ENCODE measurements at regions not wholly inside any gene's neighbourhood (a gene's known extent, or its start where the extent isn't known, plus 50 kb on each side); places are given as distances from the start of the nearest gene placed in this dataset.

DNA sequence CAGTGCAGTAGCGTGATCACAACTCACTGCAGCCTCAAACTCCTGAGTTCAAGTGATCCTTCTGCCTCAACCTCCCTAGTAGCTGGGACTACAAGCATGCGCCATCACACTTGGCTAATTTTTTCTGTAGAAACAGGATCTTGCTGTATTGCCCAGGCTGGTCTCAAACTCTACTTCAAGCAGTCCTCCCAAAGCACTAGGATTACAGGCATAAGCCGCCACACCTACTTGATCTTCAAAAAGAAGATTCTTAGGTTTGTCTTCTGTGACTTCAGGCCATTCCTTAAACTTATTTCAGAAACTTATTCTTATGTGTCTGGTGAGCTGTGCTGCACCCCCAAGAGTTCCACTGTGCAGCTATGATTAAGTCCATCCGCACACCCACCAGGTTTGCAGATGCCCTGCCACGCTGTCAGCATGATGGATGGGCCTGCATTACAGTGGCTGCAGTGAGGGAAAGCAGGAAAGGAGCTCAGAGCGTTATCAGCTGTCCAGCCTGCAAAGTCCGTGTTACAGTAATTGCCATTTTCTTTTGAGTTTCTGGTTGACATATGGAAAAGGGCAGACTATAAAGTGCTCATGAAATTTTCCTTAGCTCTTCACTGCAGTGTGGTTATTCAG is 146.6 kb downstream of the AASDH start:
- no peak for DNase-seq

DNA sequence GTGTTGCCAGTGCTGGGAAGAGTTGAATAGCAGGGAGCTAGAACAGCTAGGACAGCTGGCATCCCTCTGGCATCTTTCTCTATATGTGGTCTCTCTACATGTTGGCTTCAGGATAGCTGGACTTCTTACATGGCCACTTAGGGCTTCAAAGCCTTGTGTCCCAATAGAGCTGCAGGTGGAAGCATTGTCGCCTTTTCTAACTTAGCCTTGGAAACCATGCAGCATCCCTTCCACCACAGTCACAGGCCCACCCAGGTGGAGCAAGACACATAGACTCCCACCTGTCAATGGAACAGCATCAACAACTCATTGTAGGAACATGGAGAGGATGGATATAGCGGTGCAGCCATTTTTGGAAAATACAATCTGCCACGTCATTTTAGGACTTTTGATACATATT is 149.0 kb downstream of the AASDH start:
- no peak for DNase-seq

DNA sequence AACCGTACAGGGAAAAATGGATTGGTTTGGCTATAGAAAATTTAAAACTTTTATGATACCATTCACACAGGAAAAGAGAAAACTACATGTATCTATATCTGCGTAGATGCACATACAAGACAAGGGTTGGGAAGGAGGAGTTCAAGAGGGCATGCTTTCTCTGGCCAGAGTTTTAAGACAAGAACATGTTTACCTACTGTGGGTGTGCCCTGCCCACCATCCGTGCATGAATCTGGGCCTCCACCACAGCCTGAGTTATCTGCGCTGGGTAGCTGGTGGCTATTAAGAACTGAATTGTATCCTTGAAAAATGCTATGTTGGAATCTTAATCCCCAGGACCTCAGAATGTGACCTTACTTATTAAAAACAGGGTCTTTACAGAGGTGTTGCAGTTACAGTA is 151.6 kb downstream of the AASDH start:
- no peak for DNase-seq

DNA sequence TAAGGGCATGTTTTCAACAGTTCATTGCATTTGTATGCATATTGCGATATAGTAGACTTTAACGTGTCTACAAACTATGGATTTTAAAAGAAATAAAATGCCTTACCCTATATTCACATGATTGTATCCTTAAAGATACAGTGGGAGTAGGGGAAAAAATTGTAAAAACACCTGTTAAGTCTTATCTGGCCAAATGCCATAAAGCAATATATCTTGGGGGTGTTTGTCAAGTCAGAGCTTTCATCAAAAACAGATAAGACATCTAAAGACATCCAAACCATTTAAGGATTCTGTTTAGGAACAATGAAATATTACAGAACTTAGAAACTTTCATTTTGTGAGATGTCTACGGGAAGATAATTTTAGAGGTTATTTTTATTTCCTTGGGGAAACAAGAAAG is 152.3 kb downstream of the AASDH start:
- no peak for DNase-seq

DNA sequence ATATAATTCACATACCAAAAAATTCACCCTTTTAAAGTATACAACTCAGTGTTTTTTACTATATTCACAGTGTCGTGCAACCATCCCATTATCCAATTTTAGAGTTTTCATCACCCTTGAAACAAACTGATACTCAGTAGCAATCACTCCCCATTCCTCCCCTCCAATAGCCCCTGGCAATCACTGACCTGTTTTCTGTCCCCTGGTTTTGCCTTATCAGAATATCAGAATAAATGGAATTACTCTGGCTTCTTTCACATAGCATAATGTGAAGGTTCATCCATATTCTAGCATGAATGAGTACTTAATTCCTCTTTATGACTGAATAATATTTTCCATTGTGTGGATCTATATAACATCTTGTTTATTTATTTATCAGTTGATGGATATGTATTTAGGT is 153.2 kb downstream of the AASDH start:
- no peak for DNase-seq

DNA sequence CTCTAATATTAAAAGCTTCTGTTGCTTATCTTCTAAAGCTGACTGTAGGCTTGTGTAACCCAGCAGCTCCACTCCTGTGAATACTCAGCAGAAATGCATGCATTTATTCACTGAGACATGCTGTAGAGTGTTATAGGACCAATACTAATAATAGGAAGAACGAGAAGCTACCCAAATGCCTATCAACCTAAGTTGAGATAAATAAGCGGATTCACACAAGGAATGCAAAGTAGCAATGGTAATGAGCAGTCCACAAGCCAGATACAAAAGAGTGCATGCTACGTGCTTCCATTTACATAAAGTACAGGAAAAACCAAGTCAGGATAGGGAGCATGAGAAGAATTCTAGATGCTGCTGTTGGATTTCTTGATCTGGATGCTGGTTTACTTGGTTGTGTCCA is 155.9 kb downstream of the AASDH start:
- DNase-seq: no peak

DNA sequence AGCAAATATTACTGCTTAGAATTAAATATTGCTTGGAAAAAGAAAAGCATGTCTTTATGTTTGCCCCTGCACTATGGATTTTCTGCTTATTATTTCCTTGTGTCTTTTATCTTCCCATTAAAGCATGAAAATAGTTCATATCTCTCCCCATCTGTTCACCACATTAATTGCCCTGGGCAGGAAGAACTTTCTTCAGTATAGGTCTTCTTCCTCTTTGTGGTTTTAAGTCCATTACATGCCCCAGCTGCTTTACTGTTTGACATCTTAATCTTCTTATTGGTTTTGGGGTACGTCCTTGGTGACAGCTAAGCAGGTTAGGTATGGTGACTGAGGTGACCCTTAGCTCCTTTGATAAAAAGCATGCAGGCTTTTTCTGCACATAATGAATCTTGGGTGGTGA is 157.3 kb downstream of the AASDH start:
- DNase-seq: no peak

DNA sequence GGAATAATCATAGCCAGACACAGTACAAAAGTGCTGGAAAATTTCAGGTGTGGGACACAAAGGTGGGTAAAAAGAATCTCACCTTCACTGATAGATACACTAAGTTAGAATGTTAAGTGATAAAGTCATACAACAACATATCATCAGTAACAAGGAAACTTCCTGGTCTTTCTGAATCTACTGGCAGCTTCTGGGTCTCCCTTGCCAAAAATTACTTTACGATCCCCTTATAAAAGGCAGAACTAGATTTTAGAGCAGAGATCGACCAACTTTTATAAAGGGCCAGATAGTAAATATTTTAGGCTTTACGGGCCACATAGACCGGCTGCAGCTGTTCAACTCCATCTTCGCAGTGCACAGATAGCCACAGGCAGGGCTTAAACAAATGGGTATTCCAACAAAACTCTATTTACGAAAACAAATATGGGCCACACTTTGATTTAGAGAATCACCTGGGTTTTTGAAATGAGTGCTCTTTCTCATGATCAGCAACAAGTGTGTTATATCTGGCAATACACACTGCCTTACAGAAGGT is 159.9 kb downstream of the AASDH start:
- DNase-seq: no peak

DNA sequence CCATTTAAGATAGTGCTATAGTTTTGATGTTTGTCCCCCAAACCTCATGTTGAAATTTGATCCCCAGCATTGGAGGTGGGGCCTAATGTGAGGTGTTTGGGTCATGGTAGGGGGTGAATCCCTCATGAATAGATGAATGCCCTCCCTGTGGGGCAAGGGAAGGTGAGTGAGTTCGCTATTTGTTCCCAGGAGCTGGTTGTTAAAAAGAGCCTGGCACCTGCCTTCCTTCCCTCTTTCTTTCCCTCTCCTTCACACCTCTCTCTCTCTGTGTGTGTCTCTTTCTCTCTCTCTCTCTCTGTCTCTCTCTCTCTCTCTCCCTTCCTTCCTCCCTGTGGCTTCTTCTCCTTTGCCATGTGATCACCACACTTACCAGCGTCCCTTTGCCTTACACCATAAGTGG is 160.7 kb downstream of the AASDH start:
- DNase-seq: no peak

DNA sequence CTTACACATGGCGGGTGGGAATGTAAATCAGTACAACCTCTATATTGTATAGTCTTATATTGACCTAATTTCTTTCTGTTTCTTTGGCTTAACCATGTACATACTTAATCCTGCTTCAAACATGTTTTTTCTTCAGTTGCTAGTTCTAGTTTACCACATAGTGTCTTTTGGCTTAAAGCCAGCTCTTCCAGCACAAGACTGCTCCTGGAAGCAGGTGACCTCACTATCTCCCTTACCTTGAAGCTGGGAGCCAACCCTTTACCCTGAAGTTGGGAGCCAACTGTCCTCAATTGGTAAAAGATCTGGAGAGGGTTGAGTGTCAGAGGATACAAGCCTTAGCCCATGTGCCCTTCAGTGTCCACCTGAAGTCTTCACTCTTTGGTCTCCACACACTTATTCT is 162.7 kb downstream of the AASDH start:
- DNase-seq: no peak

DNA sequence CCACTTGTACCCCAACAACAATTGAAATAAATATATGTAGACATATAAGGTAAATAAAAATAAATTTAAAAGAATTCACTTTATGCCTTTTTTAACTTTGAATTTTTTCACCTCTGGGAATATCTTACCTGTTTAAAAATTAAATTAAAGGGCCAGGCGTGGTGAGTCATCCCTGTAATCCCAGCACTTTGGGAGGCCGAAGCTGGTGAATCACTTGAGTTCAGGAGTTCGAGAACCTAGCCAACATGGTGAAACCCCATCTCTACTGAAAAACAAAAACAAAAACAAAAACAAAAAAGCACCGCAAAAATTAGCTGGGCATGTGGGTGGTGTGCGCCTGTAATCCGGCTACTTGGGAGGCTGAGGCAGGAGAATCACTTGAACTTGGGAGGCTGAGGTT is 164.8 kb downstream of the AASDH start:
- DNase-seq: no peak

DNA sequence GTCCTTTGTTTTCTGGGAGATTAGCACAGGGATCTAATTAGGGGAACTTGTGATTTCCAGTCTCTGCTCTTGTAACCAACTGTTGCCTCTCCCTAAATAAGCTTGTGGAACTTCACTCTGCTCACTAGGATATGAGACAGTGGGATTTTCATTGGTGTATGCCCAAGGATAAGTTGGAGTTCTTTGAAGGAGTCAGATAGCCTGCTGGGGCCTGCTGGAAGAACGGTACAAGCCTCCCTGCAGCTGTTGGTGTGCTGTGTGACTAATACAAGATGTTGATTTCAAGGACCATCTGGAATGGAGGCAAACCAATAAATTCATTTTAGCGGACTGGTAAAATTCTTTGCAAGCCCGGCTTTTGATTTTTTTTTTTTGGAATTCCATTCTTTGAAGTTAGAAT is 167.0 kb downstream of the AASDH start:
- DNase-seq: no peak

DNA sequence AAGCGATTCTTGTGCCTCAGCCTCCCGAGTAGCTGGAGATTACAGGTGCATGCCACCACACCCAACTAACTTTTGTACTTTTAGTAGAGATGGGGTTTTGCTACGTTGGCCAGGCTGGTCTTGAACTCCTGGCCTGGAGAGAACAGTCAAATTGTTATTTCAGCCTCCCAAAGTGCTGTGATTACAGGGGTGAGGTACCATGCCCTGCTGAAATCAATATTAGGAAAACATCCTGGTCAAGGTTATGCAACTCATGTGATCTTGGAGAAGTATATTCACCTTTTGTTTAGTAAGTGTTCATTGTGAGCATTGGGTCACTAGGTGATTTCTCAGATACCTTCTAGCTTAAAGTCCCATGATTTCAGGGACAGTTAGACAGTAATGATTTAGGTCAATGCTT is 167.8 kb downstream of the AASDH start:
- no peak for DNase-seq

DNA sequence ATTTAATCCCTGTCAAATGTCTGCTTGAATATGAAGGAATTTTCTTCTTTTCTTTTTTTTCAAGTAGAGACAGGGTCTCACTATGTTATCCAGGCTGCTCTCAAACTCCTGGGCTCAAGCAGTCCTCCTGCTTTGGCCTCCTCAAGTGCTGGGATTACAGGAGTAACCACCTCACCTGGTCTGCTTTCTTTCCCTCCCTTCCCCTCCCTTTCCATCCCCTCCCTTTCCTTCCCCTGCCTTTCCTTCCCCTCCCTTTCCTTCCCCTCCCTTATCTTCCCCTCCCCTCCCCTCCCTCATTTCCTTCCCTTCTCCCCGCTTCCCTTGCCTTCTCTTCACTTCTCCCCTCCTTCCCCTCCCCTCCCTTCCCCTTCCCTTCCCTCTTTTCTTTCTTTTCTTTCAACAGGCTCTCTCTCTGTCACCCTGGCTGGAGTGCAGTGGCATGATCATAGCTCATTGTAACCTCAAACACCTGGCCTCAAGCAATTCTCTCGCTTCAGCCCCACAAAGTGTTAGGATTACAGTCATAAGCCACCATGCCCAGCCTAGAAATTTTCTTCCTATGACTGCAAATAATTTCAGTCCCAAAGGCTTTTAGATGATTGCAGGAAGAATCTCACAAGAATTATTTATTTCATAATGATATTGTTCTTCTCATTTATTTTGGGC is 168.9 kb downstream of the AASDH start:
- no peak for DNase-seq

DNA sequence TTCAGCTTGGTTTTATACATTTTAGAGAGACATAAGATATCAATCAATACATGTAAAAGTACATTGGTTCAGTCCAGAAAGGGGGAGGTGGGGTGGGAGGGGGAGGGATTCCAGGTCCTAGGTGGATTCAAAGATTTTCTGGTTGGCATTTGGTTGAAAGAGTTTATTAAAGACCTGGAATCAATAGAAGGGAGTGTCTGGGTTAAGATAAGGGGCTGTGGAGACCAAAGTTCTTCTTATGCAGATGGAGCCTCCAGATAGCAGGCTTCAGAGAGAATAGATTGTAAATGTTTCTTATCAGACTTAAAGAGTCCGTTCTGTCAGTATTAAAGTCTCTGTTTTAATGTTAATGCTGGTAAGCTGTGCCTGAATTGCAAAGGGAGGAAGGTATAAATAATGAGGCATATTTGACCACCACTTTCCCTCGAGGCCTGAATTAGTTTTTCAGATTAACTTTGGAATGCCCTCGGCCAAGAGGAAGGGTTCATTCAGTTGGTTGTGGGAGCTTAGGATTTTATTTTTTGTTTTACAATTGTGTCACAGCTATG is 169.9 kb downstream of the AASDH start:
- no peak for DNase-seq

DNA sequence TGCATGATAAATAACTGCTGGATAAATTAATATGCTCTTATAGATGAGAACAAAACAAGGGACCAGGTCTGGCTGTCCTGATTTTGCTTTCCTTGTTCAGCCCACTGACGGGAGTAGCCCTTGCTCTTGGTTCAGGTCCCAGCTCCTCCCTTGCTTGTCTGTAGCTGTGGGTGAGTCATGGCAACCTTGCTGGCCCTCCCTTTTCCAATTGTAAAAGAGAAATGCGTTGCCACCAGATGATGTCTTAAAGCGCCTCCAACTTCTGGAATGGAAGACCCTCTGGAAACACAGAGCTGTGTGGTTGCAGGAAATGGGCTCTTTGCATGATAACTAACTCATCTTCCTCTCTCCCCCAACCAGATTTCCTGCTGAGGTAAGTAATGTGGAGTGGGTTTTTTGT is 171.4 kb downstream of the AASDH start:
- DNase-seq: no peak

DNA sequence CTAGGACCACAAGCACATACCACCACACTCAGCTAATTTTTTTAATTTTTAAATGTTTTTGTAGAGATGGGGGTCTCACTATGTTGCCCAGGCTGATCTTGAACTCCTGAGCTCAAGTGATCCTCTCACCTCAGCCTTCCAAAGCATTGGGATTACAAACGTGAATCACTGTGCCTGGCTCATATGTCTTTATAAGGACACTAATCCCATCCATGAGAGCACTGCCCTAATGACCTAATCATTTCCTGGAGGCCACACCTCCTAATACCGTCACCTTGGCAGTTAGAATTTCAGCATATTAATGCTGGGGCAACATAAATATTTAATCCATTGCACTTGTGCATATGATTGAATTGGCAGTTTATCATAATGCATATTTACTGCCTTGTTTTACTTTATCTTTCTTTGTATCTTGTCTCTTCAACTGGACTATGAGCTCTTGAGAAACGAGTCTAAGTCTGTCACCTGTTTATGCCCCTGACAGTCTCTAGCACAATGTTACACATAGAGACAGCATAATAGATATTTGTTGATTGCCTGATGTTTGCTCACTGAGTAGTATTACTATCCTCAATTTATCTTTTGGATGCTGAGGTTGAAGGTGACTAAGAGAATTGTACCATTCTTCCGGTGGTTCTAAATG is 172.0 kb downstream of the AASDH start:
- DNase-seq: no peak

DNA sequence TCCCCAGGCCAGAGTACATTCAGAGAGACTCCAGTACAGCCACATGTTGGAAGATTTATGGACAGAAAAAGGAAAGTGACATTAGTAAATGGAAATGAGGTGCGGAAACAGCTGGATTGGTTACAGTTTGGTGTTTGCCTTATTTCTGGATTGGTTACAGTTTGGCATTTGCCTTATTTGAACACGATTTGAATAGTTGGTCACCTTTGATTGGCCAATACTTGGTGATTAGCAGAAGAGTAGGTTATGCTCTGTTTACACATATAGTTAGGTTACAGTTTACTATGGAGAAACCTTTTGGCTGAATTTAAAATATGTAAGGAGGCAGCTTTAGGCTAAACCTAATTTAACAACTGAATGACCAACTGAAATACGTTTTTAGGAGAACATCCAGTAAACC is 173.7 kb downstream of the AASDH start:
- DNase-seq: no peak

DNA sequence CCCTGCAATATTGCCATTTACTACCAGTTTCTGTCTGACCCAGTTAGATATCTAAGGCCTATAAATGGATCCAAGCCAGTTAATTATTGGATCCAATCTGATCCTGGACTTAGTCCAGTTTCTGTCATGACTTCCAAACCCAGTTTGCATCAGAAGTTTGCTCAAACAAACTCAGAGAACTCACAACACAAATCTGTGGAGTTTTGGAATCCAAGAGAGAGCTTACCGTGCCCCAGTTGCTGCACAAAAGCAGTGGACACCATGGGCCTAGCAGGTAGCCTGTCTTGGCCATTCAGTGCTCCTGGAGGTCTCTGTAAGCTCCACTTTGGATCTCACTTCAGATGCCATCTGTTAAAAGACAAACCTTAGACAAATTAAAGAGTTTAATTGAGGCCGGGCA is 174.5 kb downstream of the AASDH start:
- DNase-seq: no peak

DNA sequence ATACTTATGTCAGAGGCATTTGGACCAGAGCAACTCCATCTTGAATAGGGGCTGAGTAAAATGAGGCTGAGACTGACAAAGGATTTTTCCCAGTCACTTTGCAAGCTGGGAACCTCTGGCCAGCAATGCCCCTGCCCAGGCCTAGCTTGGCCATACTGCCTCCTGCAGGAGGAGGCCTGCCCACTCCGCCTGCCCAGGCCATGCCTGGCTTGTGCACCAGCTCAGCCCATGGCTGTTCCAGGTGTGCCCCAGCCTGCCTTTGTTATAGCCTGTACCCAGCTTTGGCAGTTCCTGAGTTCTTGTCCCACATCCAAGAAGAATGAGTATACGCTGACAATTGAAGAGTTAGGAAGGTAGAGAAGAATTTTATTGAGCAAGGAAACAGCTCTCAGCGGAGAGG is 176.1 kb downstream of the AASDH start:
- DNase-seq: no peak

DNA sequence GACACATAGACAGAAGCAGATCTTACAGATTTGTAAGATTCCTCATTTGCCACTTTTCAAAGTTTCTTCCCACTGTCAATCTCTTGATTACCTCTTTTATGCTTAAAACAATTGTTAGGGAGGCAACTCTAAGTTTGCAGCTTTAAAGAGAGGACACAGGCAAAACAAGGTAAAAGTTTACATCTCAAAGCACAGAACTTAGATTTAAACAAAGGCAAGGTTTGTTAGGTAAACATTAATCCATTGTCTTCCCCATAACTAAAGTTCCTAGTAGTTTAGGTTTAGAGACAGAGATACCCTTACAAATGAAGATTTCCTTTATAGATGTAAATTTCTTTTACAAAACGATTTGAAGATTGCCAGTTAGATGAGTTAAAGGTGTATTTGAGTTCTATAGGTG is 176.9 kb downstream of the AASDH start:
- no peak for DNase-seq

DNA sequence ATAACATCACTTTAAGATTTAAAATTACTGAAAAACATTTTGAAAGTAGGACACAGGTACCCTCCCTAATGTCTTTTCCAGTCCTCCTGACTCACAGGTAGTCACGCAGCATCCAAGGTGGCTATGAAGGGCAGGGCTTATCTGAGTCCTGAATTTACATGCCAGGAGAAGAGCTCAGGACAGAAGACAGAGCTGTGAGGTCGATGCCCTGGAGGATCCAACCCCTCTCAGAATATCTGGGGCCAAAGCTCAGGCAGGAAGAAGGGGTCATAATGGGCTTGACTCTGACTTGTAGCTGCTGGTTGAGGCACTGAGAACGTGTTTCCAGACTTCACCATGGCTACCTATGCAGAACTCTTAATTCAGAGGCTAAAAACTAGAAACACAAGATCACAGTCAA is 177.5 kb downstream of the AASDH start:
- DNase-seq: no peak

DNA sequence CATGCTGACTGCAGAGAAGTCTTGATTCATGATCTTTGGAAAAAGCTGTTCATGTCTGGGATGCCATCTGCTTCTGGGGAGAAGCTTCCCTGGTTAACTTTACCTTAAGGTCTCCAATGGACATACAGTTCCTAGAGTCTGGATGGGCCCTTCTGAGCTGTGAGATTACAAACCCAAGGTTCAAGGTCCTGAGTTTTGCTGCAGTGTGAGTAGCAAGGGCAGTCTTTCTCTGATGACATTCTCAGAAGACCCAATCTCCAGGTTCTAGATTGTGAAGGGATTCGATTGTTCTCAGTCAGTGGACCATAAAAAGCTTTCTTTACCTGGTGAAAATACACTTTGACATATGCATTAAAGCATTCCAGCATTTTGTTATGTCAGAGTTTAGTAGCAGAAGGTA is 179.2 kb downstream of the AASDH start:
- DNase-seq: no peak

DNA sequence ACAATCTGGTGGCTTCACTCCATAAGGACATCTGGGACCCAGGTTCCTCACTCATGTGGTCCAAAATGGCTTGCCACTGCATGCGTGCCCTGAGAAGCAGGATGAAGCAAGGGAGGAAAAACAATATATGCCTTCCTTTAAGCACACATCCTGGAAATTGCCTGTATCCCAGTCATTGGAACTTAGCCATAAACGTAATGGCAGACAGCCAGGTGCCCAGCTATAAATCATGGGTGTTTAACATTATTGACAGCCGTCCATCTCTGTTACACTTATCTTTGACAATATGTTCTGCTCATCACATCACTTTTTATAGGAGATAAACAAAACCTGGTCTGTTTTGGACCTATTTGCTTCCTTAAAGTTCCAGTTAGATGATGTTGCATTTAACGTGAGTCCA is 181.0 kb downstream of the AASDH start:
- DNase-seq: no peak
